ENCODE measurements at regions not wholly inside any gene's neighbourhood (a gene's known extent, or its start where the extent isn't known, plus 50 kb on each side); places are given as distances from the start of the nearest gene placed in this dataset.

- no peak for TF ChIP-seq CTCF (IDR thresholded peaks at IDR 0.05 in 4 of 5, conservative IDR thresholded peaks at IDR 0.05 in 1 of 5)
- TF ChIP-seq POLR2A (IDR thresholded peaks at IDR 0.05) = no peak
These were observed 156.9 kb downstream of the NKX6-1 start for GRCh38 chr4:84342161-84342560.
